ENCODE measurements at regions not wholly inside any gene's neighbourhood (a gene's known extent, or its start where the extent isn't known, plus 50 kb on each side); places are given as distances from the start of the nearest gene placed in this dataset.

DNA sequence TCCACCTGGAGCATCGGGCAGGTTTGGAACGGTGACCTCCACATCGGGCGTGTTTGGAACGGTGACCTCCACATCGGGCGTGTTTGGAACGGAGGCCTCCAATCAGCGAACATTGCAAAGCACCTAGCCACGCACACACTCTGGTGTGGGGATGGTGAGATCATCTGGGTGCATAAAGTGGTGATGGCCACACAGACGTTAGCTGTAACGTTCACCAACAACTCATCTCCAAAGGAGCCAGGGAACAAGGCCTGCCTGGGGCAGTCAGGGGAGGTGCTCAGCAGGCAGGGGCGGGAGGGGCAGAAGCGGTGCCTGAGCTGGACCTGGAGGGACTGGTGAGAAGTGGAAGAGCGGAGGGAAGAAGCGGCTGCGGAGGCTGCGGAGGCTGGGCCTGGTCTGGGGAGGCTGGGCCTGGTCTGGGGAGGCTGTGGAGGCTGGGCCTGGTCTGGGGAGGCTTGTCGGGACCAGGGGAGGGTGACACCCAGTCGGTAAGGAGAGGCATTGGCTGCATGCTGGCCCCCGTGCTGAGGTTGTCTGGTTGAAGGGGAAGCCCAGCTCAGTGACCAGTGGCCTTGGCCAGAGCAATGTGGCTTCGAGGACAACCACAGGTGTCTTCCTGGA lies 89.9 kb downstream of the PSMB1 start:
- Mint-ChIP-seq H3K27ac (ENCODE audit: unreplicated experiment) (no peak overlapping the region), H3K4me1 (ENCODE audit: unreplicated experiment) (peaks cover 21% of the 10 kb centered on the region), H3K4me3 (ENCODE audit: unreplicated experiment) (no peak overlapping the region), H3K36me3 (ENCODE audit: unreplicated experiment) (no peaks in the 10 kb centered on the region), H3K27me3 (ENCODE audit: unreplicated experiment) (no peaks in the 10 kb centered on the region), H3K9me3 (ENCODE audit: unreplicated experiment) (no peaks in the 10 kb centered on the region)
- DNase-seq (ENCODE audit: extremely low spot score, unreplicated experiment), result no peak
- TF ChIP-seq, protein P1, sequence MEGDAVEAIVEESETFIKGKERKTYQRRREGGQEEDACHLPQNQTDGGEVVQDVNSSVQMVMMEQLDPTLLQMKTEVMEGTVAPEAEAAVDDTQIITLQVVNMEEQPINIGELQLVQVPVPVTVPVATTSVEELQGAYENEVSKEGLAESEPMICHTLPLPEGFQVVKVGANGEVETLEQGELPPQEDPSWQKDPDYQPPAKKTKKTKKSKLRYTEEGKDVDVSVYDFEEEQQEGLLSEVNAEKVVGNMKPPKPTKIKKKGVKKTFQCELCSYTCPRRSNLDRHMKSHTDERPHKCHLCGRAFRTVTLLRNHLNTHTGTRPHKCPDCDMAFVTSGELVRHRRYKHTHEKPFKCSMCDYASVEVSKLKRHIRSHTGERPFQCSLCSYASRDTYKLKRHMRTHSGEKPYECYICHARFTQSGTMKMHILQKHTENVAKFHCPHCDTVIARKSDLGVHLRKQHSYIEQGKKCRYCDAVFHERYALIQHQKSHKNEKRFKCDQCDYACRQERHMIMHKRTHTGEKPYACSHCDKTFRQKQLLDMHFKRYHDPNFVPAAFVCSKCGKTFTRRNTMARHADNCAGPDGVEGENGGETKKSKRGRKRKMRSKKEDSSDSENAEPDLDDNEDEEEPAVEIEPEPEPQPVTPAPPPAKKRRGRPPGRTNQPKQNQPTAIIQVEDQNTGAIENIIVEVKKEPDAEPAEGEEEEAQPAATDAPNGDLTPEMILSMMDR (IDR thresholded peaks at IDR 0.05), result no peak

DNA sequence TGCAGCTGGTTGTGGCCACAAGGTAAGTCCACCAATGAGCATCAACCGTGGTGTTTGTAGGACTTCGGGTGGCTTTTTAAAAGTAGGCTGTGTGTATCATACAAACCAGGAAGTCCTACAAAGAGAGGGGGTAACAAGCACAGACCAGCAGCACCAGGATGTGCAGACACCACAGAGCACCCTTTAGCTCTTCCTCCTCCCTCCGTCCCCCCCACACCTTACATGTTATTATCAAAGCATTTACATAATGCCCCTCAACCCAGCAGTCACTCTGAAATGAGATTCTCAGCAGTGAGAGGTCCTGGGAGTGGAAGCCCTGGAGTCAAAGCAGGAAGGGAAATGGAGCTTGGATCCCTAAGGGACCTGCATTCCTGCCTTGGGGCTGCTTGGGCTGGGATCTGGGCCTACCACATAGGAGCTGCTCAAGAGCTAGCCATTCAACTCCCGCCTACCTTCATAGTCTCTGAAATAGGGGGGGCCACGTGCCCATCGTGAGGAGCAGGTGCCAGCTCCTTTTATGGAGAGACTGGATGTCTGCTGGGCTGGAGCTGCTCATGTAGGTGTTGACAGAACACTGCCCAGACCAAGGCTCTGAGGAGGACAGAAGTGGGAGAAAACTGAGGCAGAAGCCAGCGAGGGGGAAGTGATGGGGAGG lies 90.6 kb downstream of the PSMB1 start:
- Mint-ChIP-seq H3K36me3 (ENCODE audit: unreplicated experiment) (no peaks in the 10 kb centered on the region), H3K4me1 (ENCODE audit: unreplicated experiment) (peaks cover 21% of the 10 kb centered on the region), H3K27me3 (ENCODE audit: unreplicated experiment) (no peaks in the 10 kb centered on the region), H3K9me3 (ENCODE audit: unreplicated experiment) (no peaks in the 10 kb centered on the region), H3K27ac (ENCODE audit: unreplicated experiment) (no peak overlapping the region), H3K4me3 (ENCODE audit: unreplicated experiment) (no peak overlapping the region)
- TF ChIP-seq, protein P1 (IDR thresholded peaks at IDR 0.05), result no peak
- DNase-seq (ENCODE audit: extremely low spot score, unreplicated experiment), result no peak

DNA sequence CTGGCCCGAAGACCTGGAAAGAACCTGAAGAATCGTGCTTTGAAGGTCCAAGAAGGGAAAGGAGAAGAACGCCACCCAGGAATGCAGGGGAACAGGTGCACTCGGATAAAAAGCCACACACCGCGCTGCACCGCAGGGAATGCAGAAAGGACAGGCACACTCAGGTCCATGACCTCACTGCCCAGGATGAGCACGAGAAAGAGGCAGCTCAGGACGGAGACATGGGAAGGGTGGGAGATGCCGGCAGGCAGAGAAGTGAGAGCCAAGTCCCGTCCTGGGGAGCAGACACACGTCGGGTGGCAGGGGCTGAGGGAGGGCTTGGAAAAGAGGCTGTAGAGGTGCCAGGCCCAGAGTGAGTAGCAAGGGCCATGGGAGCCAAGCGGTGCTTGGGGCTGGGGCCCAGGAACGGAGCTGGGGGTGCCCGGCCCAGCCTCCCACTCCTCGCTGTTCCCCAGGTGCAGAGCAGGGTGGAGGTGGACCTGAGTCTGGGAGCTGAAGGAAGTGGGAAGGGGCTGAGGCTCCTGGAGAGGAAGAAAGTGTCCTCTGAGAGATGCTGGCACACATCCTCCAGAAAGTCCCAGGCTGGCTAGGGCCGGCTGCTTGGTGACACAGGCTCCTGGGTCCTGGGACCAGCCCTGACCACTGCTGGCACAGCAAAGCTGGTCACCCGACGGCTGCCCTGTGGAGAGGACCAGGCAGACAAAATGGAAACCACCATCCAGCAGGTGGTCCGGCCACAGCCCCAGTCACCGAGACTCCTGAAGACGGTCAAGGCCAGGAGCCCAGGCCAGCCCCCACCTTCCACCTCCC lies 91.3 kb downstream of the PSMB1 start:
- no peak overlapping the region for H3K27ac Mint-ChIP-seq (ENCODE audit: unreplicated experiment)
- H3K9me3 Mint-ChIP-seq (ENCODE audit: unreplicated experiment), result no peaks in the 10 kb centered on the region
- no peak for DNase-seq (ENCODE audit: extremely low spot score, unreplicated experiment)
- peaks cover 24% of the 10 kb centered on the region for H3K4me1 Mint-ChIP-seq (ENCODE audit: unreplicated experiment)
- no peak overlapping the region for H3K4me3 Mint-ChIP-seq (ENCODE audit: unreplicated experiment)
- TF ChIP-seq, protein P1 (IDR thresholded peaks at IDR 0.05), result no peak
- no peaks in the 10 kb centered on the region for H3K36me3 Mint-ChIP-seq (ENCODE audit: unreplicated experiment)
- H3K27me3 Mint-ChIP-seq (ENCODE audit: unreplicated experiment), result no peaks in the 10 kb centered on the region

DNA sequence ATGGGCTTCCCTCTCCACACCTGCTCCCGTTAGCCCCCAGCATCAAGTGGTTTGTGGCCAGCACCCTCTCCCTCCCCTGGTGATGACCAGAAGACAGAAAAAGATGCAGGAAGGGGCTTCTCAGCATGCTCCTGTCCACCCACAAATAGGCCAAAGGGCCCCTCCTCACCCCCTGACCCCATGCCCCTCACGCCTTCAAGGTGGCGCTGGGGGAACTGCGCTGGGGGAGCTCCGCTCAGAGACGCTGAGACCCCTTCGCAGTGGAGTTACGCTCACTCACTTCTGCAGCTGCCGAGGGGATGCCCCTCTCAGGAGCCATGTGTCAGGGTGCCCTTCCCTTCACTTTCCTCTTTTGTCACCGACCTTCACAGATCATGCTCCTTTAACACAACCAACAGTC lies 92.0 kb downstream of the PSMB1 start:
- no peak overlapping the region for H3K27ac Mint-ChIP-seq (ENCODE audit: unreplicated experiment)
- TF ChIP-seq, protein P1 (IDR thresholded peaks at IDR 0.05), result no peak
- H3K4me1 Mint-ChIP-seq (ENCODE audit: unreplicated experiment), result peaks cover 24% of the 10 kb centered on the region
- H3K4me3 Mint-ChIP-seq (ENCODE audit: unreplicated experiment), result no peak overlapping the region
- no peaks in the 10 kb centered on the region for H3K27me3 Mint-ChIP-seq (ENCODE audit: unreplicated experiment)
- no peaks in the 10 kb centered on the region for H3K36me3 Mint-ChIP-seq (ENCODE audit: unreplicated experiment)
- DNase-seq (ENCODE audit: extremely low spot score, unreplicated experiment), result no peak
- H3K9me3 Mint-ChIP-seq (ENCODE audit: unreplicated experiment), result no peaks in the 10 kb centered on the region

DNA sequence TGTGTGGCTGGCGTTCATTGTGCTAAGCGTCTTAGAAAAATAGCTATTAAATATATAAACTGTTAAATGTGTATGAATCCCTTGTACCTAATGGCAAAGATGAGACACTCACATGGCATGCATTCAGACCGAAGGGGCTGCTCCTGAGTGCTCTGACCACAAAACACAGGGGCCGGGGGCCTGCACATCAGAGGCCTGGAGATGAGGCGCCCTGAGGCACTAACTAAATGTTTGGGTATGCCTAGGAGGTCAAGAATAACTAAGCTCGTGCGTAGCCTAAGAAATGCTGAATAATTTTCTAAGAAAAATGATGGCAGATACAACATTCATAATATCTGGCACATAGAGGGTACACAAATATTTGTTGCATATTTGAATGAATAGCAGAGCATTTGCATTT lies 92.5 kb downstream of the PSMB1 start:
- Mint-ChIP-seq H3K36me3 (ENCODE audit: unreplicated experiment) (no peaks in the 10 kb centered on the region), H3K4me3 (ENCODE audit: unreplicated experiment) (no peak overlapping the region), H3K4me1 (ENCODE audit: unreplicated experiment) (peaks cover 24% of the 10 kb centered on the region), H3K9me3 (ENCODE audit: unreplicated experiment) (no peaks in the 10 kb centered on the region), H3K27ac (ENCODE audit: unreplicated experiment) (no peak overlapping the region), H3K27me3 (ENCODE audit: unreplicated experiment) (no peaks in the 10 kb centered on the region)
- TF ChIP-seq, protein P1 (IDR thresholded peaks at IDR 0.05), result no peak
- no peak for DNase-seq (ENCODE audit: extremely low spot score, unreplicated experiment)
